Activated CD4-positive, alpha-beta memory T cell treated with anti-CD3 and anti-CD28 coated beads, Interleukin-2, amount 10 ng/mL, durations not matched to agents 7 days and 5 days (primary cell): ENCODE measurements at regions not wholly inside any gene's neighbourhood (a gene's known extent, or its start where the extent isn't known, plus 50 kb on each side); places are given as distances from the start of the nearest gene placed in this dataset.
"Not testable (repeated sequence)": the region's sequence is repeated elsewhere in the genome, so short reads cannot be mapped to it uniquely, and the experiment has no call there.

Experiments used
- CTCF ChIA-PET: fragments of 350-600 bp; sonication (Branson Sonifier 250); formaldehyde crosslinking; loops from one replicate; lab custom pipeline; 2021; ENCODE audit warnings: antibody characterized with exemption, inconsistent platforms; lab: Charles Lee
- POLR2A ChIA-PET: fragments of 350-600 bp; sonication (Branson Sonifier 250); formaldehyde crosslinking; loops from one replicate; lab custom pipeline; 2021; ENCODE audit warnings: antibody characterized with exemption; lab: Charles Lee
- DNase-seq: peaks from one replicate; pipeline ENCODE4 v3.0.0-alpha.2; 2020
- H3K27ac Mint-ChIP-seq: one replicate; pipeline ENCODE4 v1.8.0; 2021; ENCODE audit warnings: mild to moderate bottlenecking, mixed read lengths
- H3K27me3 Mint-ChIP-seq: one replicate; pipeline ENCODE4 v1.8.0; 2021; ENCODE audit warnings: mixed read lengths
- H3K36me3 Mint-ChIP-seq: one replicate; pipeline ENCODE4 v1.8.0; 2021; ENCODE audit warnings: low read depth, mixed read lengths
- H3K4me1 Mint-ChIP-seq: one replicate; pipeline ENCODE4 v1.8.0; 2021; ENCODE audit warnings: mixed read lengths
- H3K4me3 Mint-ChIP-seq: one replicate; pipeline ENCODE4 v1.8.0; 2021; ENCODE audit warnings: mild to moderate bottlenecking, mixed read lengths
- H3K9me3 Mint-ChIP-seq: one replicate; pipeline ENCODE4 v1.8.0; 2021; ENCODE audit warnings: mixed read lengths

GRCh38 chr12:47493801-47494200 lies 212.0 kb downstream of the RPAP3 start:
- ChIA-PET CTCF (no interaction called here), POLR2A (no interaction called here)
- no peaks in the 10 kb centered on the region for H3K4me1 Mint-ChIP-seq
- no peak overlapping the region for H3K4me3 Mint-ChIP-seq
- DNase-seq: no peak
- peaks cover 5% of the 10 kb centered on the region for H3K27me3 Mint-ChIP-seq
- H3K36me3 Mint-ChIP-seq: no peaks in the 10 kb centered on the region
- H3K27ac Mint-ChIP-seq: no peak overlapping the region
- H3K9me3 Mint-ChIP-seq: peaks cover 1% of the 10 kb centered on the region

GRCh38 chr12:47491516-47492305 lies 214.1 kb downstream of the RPAP3 start:
- H3K9me3 Mint-ChIP-seq: peaks cover 14% of the 10 kb centered on the region
- CTCF ChIA-PET: no interaction called here
- DNase-seq: no peak
- POLR2A ChIA-PET: no interaction called here
- no peak overlapping the region for H3K27ac Mint-ChIP-seq
- peaks cover 5% of the 10 kb centered on the region for H3K27me3 Mint-ChIP-seq
- no peak overlapping the region for H3K4me3 Mint-ChIP-seq
- H3K36me3 Mint-ChIP-seq: no peaks in the 10 kb centered on the region
- peaks cover 5% of the 10 kb centered on the region for H3K4me1 Mint-ChIP-seq

GRCh38 chr12:47488888-47489287 lies 216.9 kb downstream of the RPAP3 start:
- Mint-ChIP-seq H3K27me3 (peaks cover 3% of the 10 kb centered on the region), H3K27ac (no peak overlapping the region), H3K9me3 (peaks cover 16% of the 10 kb centered on the region), H3K4me1 (peaks cover 5% of the 10 kb centered on the region), H3K36me3 (no peaks in the 10 kb centered on the region), H3K4me3 (no peak overlapping the region)
- DNase-seq: no peak
- ChIA-PET POLR2A (no interaction called here), CTCF (no interaction called here)

- DNase-seq: no peak
- Mint-ChIP-seq H3K9me3 (peaks cover 4% of the 10 kb centered on the region), H3K27me3 (peaks cover 15% of the 10 kb centered on the region), H3K27ac (no peak overlapping the region), H3K4me1 (no peaks in the 10 kb centered on the region), H3K4me3 (no peak overlapping the region), H3K36me3 (no peaks in the 10 kb centered on the region)
- CTCF ChIA-PET: no interaction called here
- POLR2A ChIA-PET: no interaction called here
These were observed 224.8 kb downstream of the RPAP3 start for GRCh38 chr12:47481041-47481440.

GRCh38 chr12:47478426-47478825 lies 227.4 kb downstream of the RPAP3 start:
- Mint-ChIP-seq H3K9me3 (peaks cover 13% of the 10 kb centered on the region), H3K27ac (no peak overlapping the region), H3K4me1 (no peaks in the 10 kb centered on the region), H3K36me3 (no peaks in the 10 kb centered on the region), H3K27me3 (peaks cover 15% of the 10 kb centered on the region), H3K4me3 (no peak overlapping the region)
- ChIA-PET POLR2A (no interaction called here), CTCF (no interaction called here)
- DNase-seq: no peak

- Mint-ChIP-seq H3K4me3 (no peak overlapping the region), H3K27me3 (peaks cover 4% of the 10 kb centered on the region), H3K9me3 (peaks cover 10% of the 10 kb centered on the region), H3K36me3 (no peaks in the 10 kb centered on the region), H3K27ac (no peak overlapping the region), H3K4me1 (no peaks in the 10 kb centered on the region)
- no peak for DNase-seq
- POLR2A ChIA-PET: no interaction called here
- CTCF ChIA-PET: no interaction called here
These were observed 232.7 kb downstream of the RPAP3 start for GRCh38 chr12:47473091-47473490.

GRCh38 chr12:47470349-47470748 lies 235.5 kb downstream of the RPAP3 start:
- not testable (repeated sequence) for H3K9me3 Mint-ChIP-seq, H3K4me3 Mint-ChIP-seq, DNase-seq

GRCh38 chr12:47463918-47464317 lies 241.9 kb downstream of the RPAP3 start:
- H3K27ac Mint-ChIP-seq, H3K4me3 Mint-ChIP-seq, H3K27me3 Mint-ChIP-seq, H3K36me3 Mint-ChIP-seq, CTCF ChIA-PET, POLR2A ChIA-PET, H3K4me1 Mint-ChIP-seq, DNase-seq: not testable (repeated sequence)
- H3K9me3 Mint-ChIP-seq: peaks cover 10% of the 10 kb centered on the region

More at GRCh38 chr12:47470349-47470748, 235.5 kb downstream of the RPAP3 start:
- H3K27ac Mint-ChIP-seq, CTCF ChIA-PET, H3K4me1 Mint-ChIP-seq, H3K27me3 Mint-ChIP-seq, POLR2A ChIA-PET, H3K36me3 Mint-ChIP-seq: not testable (repeated sequence)

- POLR2A ChIA-PET: no interaction called here
- Mint-ChIP-seq H3K27ac (no peak overlapping the region), H3K4me1 (no peaks in the 10 kb centered on the region), H3K36me3 (no peaks in the 10 kb centered on the region), H3K27me3 (peaks cover 16% of the 10 kb centered on the region), H3K9me3 (no peaks in the 10 kb centered on the region), H3K4me3 (no peak overlapping the region)
- DNase-seq: no peak
- CTCF ChIA-PET: no interaction called here
These were observed 247.6 kb downstream of the RPAP3 start for GRCh38 chr12:47458279-47458678.

GRCh38 chr12:47449797-47450196 lies 256.0 kb downstream of the RPAP3 start:
- no peak for DNase-seq

GRCh38 chr12:47442310-47442709 lies 263.5 kb downstream of the RPAP3 start:
- Mint-ChIP-seq H3K27me3 (peaks cover 2% of the 10 kb centered on the region), H3K27ac (no peak overlapping the region), H3K9me3 (peaks cover 26% of the 10 kb centered on the region), H3K4me3 (no peak overlapping the region), H3K36me3 (peaks cover 8% of the 10 kb centered on the region), H3K4me1 (no peaks in the 10 kb centered on the region)
- CTCF ChIA-PET: interaction anchor here (1.2 kb wide), 1 partner anchor 27 kb away, joined by 3 read pairs; no protein-coding TSS in a partner anchor
- no peak for DNase-seq
- POLR2A ChIA-PET: no interaction called here

More at GRCh38 chr12:47449797-47450196, 256.0 kb downstream of the RPAP3 start:
- H3K4me1 Mint-ChIP-seq: no peaks in the 10 kb centered on the region
- ChIA-PET POLR2A (no interaction called here), CTCF (no interaction called here)
- peaks cover 8% of the 10 kb centered on the region for H3K27me3 Mint-ChIP-seq
- no peaks in the 10 kb centered on the region for H3K36me3 Mint-ChIP-seq
- H3K4me3 Mint-ChIP-seq: no peak overlapping the region
- H3K9me3 Mint-ChIP-seq: peaks cover 1% of the 10 kb centered on the region
- no peak overlapping the region for H3K27ac Mint-ChIP-seq

- ChIA-PET POLR2A (no interaction called here), CTCF (interaction anchor here (0.7 to 1.2 kb wide), 2 partner anchors 26 to 389 kb away, joined by 3 to 5 read pairs; no protein-coding TSS in a partner anchor)
- H3K36me3 Mint-ChIP-seq: peaks cover 8% of the 10 kb centered on the region
- H3K4me1 Mint-ChIP-seq: no peaks in the 10 kb centered on the region
- H3K4me3 Mint-ChIP-seq: no peak overlapping the region
- peaks cover 2% of the 10 kb centered on the region for H3K27me3 Mint-ChIP-seq
- no peak overlapping the region for H3K27ac Mint-ChIP-seq
- H3K9me3 Mint-ChIP-seq: peaks cover 26% of the 10 kb centered on the region
- DNase-seq: no peak
These were observed 264.3 kb downstream of the RPAP3 start for GRCh38 chr12:47441490-47441889.

GRCh38 chr12:47438175-47438574 lies 267.7 kb downstream of the RPAP3 start:
- peaks cover 21% of the 10 kb centered on the region for H3K9me3 Mint-ChIP-seq
- ChIA-PET CTCF (no interaction called here), POLR2A (no interaction called here)
- H3K36me3 Mint-ChIP-seq: peaks cover under 1% of the 10 kb centered on the region
- H3K27me3 Mint-ChIP-seq: peaks cover 15% of the 10 kb centered on the region
- H3K27ac Mint-ChIP-seq: no peak overlapping the region
- no peak for DNase-seq
- no peaks in the 10 kb centered on the region for H3K4me1 Mint-ChIP-seq
- no peak overlapping the region for H3K4me3 Mint-ChIP-seq

GRCh38 chr12:47437570-47437969 lies 268.3 kb downstream of the RPAP3 start:
- no peaks in the 10 kb centered on the region for H3K4me1 Mint-ChIP-seq
- peaks cover 15% of the 10 kb centered on the region for H3K9me3 Mint-ChIP-seq
- CTCF ChIA-PET: no interaction called here

More at GRCh38 chr12:47437570-47437969, 268.3 kb downstream of the RPAP3 start:
- H3K27me3 Mint-ChIP-seq: peaks cover 15% of the 10 kb centered on the region
- DNase-seq: no peak
- no peak overlapping the region for H3K4me3 Mint-ChIP-seq
- no peaks in the 10 kb centered on the region for H3K36me3 Mint-ChIP-seq
- POLR2A ChIA-PET: no interaction called here
- no peak overlapping the region for H3K27ac Mint-ChIP-seq
